ENCODE measurements at regions not wholly inside any gene's neighbourhood (a gene's known extent, or its start where the extent isn't known, plus 50 kb on each side); places are given as distances from the start of the nearest gene placed in this dataset.

- TF ChIP-seq CTCF (IDR thresholded peaks at IDR 0.05; ENCODE audit: extremely low read depth in 1 of 2, insufficient read depth in 1 of 2, low read depth in 1 of 2, low read length in 2 of 2) (no peak), EZH2 (IDR thresholded peaks at IDR 0.05; ENCODE audit: borderline replicate concordance, low read depth, low read length, severe bottlenecking) (no peak), POLR2A (IDR thresholded peaks at IDR 0.05; ENCODE audit: low read depth, low read length) (no peak), POLR2AphosphoS5 (IDR thresholded peaks at IDR 0.05; ENCODE audit: insufficient read depth, low read depth, low read length) (no peak)
These were observed 362.4 kb upstream of the LRRC3B start for GRCh38 chr3:26260139-26260538.

Measured in endothelial cell of umbilical vein (primary cell).